ENCODE measurements at regions not wholly inside any gene's neighbourhood (a gene's known extent, or its start where the extent isn't known, plus 50 kb on each side); places are given as distances from the start of the nearest gene placed in this dataset.

GRCh38 chr3:18047052-18047451, 304.6 kb upstream of the TBC1D5 start:
- H3K27me3 ChIP-seq (ENCODE audit: control insufficient read depth, insufficient read depth, low read length), result no peaks in the 10 kb centered on the region
- no peak for DNase-seq (ENCODE audit: low read depth in 4 of 6, low spot score in 6 of 6)
- no peak overlapping the region for H3K4me3 ChIP-seq (ENCODE audit: low read depth, low read length)
- no peaks in the 10 kb centered on the region for H3K36me3 ChIP-seq (ENCODE audit: control insufficient read depth, insufficient read depth, low read length)
- H3K9me3 ChIP-seq (ENCODE audit: control insufficient read depth, insufficient read depth, low read length), result no peaks in the 10 kb centered on the region
- no peak overlapping the region for H3K27ac ChIP-seq (ENCODE audit: low read depth, low read length)
- 94% methylated on average over 2 of the region's 2 CpGs for WGBS (ENCODE audit: insufficient coverage)
- no peaks in the 10 kb centered on the region for H3K4me1 ChIP-seq (ENCODE audit: control insufficient read depth, insufficient read depth, low read length)

GRCh38 chr3:18046131-18046915, 303.9 kb upstream of the TBC1D5 start:
- Histone ChIP-seq H3K27ac (ENCODE audit: low read depth, low read length) (no peak overlapping the region), H3K36me3 (ENCODE audit: control insufficient read depth, insufficient read depth, low read length) (no peaks in the 10 kb centered on the region), H3K4me1 (ENCODE audit: control insufficient read depth, insufficient read depth, low read length) (no peaks in the 10 kb centered on the region), H3K9me3 (ENCODE audit: control insufficient read depth, insufficient read depth, low read length) (no peaks in the 10 kb centered on the region), H3K4me3 (ENCODE audit: low read depth, low read length) (no peak overlapping the region), H3K27me3 (ENCODE audit: control insufficient read depth, insufficient read depth, low read length) (no peaks in the 10 kb centered on the region)
- WGBS (ENCODE audit: insufficient coverage), result 91% methylated on average over 1 of the region's 4 CpGs
- no peak for DNase-seq (ENCODE audit: low read depth in 4 of 6, low spot score in 6 of 6)

DNA sequence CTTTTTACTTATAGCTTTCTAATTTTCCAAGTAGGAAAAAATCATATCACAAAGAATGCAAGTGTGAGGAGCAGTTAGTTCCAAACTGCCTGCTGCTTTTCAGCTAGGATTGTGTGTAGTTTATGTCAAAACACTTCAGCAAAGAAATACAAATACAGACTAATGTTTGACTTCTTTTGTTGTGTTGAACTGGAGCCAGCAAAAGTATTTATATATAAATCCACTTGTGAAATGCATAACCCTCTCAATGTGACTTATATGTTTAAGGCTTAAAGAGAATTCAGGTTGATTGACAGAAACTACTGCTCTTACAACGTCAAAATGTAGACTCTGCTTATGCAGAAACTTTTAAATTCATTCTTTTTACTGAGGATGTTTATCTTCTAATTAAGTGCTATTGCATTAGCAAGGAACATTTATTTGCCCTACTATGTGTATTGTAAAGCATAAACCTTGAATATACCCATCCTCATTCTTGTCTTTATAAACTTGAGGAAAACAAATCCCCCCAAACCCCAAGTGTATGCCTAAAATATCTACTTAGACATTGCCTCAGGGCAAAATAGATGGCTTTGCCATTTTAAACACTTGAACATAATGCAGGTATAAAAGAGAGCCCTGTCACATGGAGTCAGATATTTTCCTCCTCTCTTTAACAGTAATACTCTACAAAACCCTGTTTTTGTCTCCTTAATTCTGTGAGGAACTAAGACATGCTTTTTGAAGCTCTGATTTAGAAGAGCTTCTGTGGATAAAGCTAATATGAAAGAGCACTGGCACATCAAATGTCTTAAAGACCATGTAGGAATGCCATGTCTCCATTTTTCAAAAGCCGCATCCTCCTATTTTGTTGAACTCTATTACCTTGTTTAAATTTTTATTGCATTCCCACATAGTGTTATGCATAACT, 302.8 kb upstream of the TBC1D5 start:
- no CpG with 5 or more reads among the region's 2 CpGs for WGBS (ENCODE audit: insufficient coverage)
- H3K4me1 ChIP-seq (ENCODE audit: control insufficient read depth, insufficient read depth, low read length), result no peaks in the 10 kb centered on the region
- H3K9me3 ChIP-seq (ENCODE audit: control insufficient read depth, insufficient read depth, low read length), result no peaks in the 10 kb centered on the region
- H3K27ac ChIP-seq (ENCODE audit: low read depth, low read length), result no peak overlapping the region
- peak in 1 of 6 donors; percentile 19 for DNase-seq (ENCODE audit: low read depth in 4 of 6, low spot score in 6 of 6)
- H3K4me3 ChIP-seq (ENCODE audit: low read depth, low read length), result no peak overlapping the region
- no peaks in the 10 kb centered on the region for H3K36me3 ChIP-seq (ENCODE audit: control insufficient read depth, insufficient read depth, low read length)
- no peaks in the 10 kb centered on the region for H3K27me3 ChIP-seq (ENCODE audit: control insufficient read depth, insufficient read depth, low read length)

GRCh38 chr3:18044191-18044590, 301.8 kb upstream of the TBC1D5 start:
- Histone ChIP-seq H3K27ac (ENCODE audit: low read depth, low read length) (no peak overlapping the region), H3K36me3 (ENCODE audit: control insufficient read depth, insufficient read depth, low read length) (no peaks in the 10 kb centered on the region), H3K9me3 (ENCODE audit: control insufficient read depth, insufficient read depth, low read length) (no peaks in the 10 kb centered on the region), H3K4me1 (ENCODE audit: control insufficient read depth, insufficient read depth, low read length) (no peaks in the 10 kb centered on the region), H3K27me3 (ENCODE audit: control insufficient read depth, insufficient read depth, low read length) (no peaks in the 10 kb centered on the region), H3K4me3 (ENCODE audit: low read depth, low read length) (no peak overlapping the region)
- WGBS (ENCODE audit: insufficient coverage), result 62% methylated on average over 2 of the region's 2 CpGs
- no peak for DNase-seq (ENCODE audit: low read depth in 4 of 6, low spot score in 6 of 6)

- Histone ChIP-seq H3K4me3 (ENCODE audit: low read depth, low read length) (no peak overlapping the region), H3K27me3 (ENCODE audit: control insufficient read depth, insufficient read depth, low read length) (no peaks in the 10 kb centered on the region), H3K36me3 (ENCODE audit: control insufficient read depth, insufficient read depth, low read length) (no peaks in the 10 kb centered on the region), H3K27ac (ENCODE audit: low read depth, low read length) (no peak overlapping the region), H3K9me3 (ENCODE audit: control insufficient read depth, insufficient read depth, low read length) (no peaks in the 10 kb centered on the region), H3K4me1 (ENCODE audit: control insufficient read depth, insufficient read depth, low read length) (no peaks in the 10 kb centered on the region)
- WGBS (ENCODE audit: insufficient coverage), result no CpG with 5 or more reads among the region's 1 CpG
- no peak for DNase-seq (ENCODE audit: low read depth in 4 of 6, low spot score in 6 of 6)
Observed at GRCh38 chr3:18036450-18036815, 294.0 kb upstream of the TBC1D5 start.

GRCh38 chr3:18035641-18036449, 293.4 kb upstream of the TBC1D5 start:
- no peak overlapping the region for H3K4me3 ChIP-seq (ENCODE audit: low read depth, low read length)
- WGBS (ENCODE audit: insufficient coverage), result no CpG with 5 or more reads among the region's 2 CpGs

GRCh38 chr3:18033581-18034108, 291.2 kb upstream of the TBC1D5 start:
- Histone ChIP-seq H3K27me3 (ENCODE audit: control insufficient read depth, insufficient read depth, low read length) (no peaks in the 10 kb centered on the region), H3K36me3 (ENCODE audit: control insufficient read depth, insufficient read depth, low read length) (no peaks in the 10 kb centered on the region), H3K4me1 (ENCODE audit: control insufficient read depth, insufficient read depth, low read length) (no peaks in the 10 kb centered on the region), H3K9me3 (ENCODE audit: control insufficient read depth, insufficient read depth, low read length) (no peaks in the 10 kb centered on the region), H3K27ac (ENCODE audit: low read depth, low read length) (no peak overlapping the region), H3K4me3 (ENCODE audit: low read depth, low read length) (no peak overlapping the region)
- WGBS (ENCODE audit: insufficient coverage), result no CpG with 5 or more reads among the region's 3 CpGs
- DNase-seq (ENCODE audit: low read depth in 4 of 6, low spot score in 6 of 6), result no peak

More at GRCh38 chr3:18035641-18036449, 293.4 kb upstream of the TBC1D5 start:
- H3K4me1 ChIP-seq (ENCODE audit: control insufficient read depth, insufficient read depth, low read length), result no peaks in the 10 kb centered on the region
- no peaks in the 10 kb centered on the region for H3K9me3 ChIP-seq (ENCODE audit: control insufficient read depth, insufficient read depth, low read length)
- H3K27me3 ChIP-seq (ENCODE audit: control insufficient read depth, insufficient read depth, low read length), result no peaks in the 10 kb centered on the region
- H3K27ac ChIP-seq (ENCODE audit: low read depth, low read length), result no peak overlapping the region
- DNase-seq (ENCODE audit: low read depth in 4 of 6, low spot score in 6 of 6), result no peak
- no peaks in the 10 kb centered on the region for H3K36me3 ChIP-seq (ENCODE audit: control insufficient read depth, insufficient read depth, low read length)

DNA sequence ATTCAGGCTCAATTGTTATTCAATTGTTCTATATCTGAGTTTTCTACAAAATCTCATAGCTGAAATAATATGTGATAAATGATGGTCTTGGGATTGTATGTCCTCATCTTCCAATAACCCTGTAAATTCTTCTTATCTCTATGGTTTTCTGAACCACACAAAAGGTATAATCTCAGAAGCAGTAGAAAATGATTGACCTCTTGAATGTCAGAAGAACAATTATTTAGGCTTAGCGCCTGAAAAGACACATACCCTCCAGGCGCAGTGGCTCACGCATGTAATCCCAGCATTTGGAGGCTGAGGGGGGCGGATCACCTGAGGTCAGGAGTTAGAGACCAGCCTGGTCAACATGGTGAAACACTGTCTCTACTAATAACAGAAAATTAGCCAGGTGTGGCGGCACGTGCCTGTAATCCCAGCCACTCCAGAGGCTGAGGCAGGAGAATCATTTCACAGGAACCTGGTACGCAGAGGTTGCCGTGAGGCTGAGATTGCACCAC, 288.0 kb upstream of the TBC1D5 start:
- Histone ChIP-seq H3K9me3 (ENCODE audit: control insufficient read depth, insufficient read depth, low read length) (no peaks in the 10 kb centered on the region), H3K4me3 (ENCODE audit: low read depth, low read length) (no peak overlapping the region), H3K36me3 (ENCODE audit: control insufficient read depth, insufficient read depth, low read length) (no peaks in the 10 kb centered on the region), H3K4me1 (ENCODE audit: control insufficient read depth, insufficient read depth, low read length) (no peaks in the 10 kb centered on the region), H3K27me3 (ENCODE audit: control insufficient read depth, insufficient read depth, low read length) (no peaks in the 10 kb centered on the region), H3K27ac (ENCODE audit: low read depth, low read length) (no peak overlapping the region)
- WGBS (ENCODE audit: insufficient coverage), result 98% methylated on average over 4 of the region's 8 CpGs
- no peak for DNase-seq (ENCODE audit: low read depth in 4 of 6, low spot score in 6 of 6)
